ENCODE measurements at regions not wholly inside any gene's neighbourhood (a gene's known extent, or its start where the extent isn't known, plus 50 kb on each side); places are given as distances from the start of the nearest gene placed in this dataset.

DNA sequence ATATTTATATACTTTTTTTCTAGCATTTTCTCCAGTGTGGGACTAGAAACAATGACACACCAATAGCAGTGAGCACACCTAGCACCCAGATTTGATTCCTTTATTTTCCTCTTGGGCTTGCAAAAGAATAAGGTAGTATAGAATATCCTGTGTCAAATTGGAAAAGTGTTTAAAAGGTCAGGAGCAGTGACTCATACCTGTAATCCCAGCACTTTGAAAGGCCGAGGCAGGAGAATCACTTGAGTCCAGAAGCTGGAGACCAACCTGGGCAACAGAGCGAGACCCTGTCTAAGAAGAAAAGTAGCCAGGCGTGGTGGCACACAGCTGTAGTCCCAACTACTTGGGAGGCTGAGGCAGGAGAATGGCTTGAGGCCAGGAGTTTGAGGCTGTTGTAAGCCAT is 53.8 kb upstream of the SGPP1 start:
- TF ChIP-seq, protein P1, sequence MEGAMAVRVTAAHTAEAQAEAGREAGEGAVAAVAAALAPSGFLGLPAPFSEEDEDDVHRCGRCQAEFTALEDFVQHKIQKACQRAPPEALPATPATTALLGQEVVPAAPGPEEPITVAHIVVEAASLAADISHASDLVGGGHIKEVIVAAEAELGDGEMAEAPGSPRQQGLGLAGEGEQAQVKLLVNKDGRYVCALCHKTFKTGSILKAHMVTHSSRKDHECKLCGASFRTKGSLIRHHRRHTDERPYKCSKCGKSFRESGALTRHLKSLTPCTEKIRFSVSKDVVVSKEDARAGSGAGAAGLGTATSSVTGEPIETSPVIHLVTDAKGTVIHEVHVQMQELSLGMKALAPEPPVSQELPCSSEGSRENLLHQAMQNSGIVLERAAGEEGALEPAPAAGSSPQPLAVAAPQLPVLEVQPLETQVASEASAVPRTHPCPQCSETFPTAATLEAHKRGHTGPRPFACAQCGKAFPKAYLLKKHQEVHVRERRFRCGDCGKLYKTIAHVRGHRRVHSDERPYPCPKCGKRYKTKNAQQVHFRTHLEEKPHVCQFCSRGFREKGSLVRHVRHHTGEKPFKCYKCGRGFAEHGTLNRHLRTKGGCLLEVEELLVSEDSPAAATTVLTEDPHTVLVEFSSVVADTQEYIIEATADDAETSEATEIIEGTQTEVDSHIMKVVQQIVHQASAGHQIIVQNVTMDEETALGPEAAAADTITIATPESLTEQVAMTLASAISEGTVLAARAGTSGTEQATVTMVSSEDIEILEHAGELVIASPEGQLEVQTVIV (IDR thresholded peaks at IDR 0.05; ENCODE audit: borderline replicate concordance, partially characterized antibody), result no peak
- TF ChIP-seq POLR2AphosphoS5 (IDR thresholded peaks at IDR 0.05; ENCODE audit: low read length) (no peak), JUND (IDR thresholded peaks at IDR 0.05; ENCODE audit: low read depth, low read length) (no peak), POLR2AphosphoS2 (IDR thresholded peaks at IDR 0.05; ENCODE audit: low read depth, low read length) (no peak), POLR2A (IDR thresholded peaks at IDR 0.05; ENCODE audit: low read depth, low read length) (no peak)
- TF ChIP-seq, protein P2, sequence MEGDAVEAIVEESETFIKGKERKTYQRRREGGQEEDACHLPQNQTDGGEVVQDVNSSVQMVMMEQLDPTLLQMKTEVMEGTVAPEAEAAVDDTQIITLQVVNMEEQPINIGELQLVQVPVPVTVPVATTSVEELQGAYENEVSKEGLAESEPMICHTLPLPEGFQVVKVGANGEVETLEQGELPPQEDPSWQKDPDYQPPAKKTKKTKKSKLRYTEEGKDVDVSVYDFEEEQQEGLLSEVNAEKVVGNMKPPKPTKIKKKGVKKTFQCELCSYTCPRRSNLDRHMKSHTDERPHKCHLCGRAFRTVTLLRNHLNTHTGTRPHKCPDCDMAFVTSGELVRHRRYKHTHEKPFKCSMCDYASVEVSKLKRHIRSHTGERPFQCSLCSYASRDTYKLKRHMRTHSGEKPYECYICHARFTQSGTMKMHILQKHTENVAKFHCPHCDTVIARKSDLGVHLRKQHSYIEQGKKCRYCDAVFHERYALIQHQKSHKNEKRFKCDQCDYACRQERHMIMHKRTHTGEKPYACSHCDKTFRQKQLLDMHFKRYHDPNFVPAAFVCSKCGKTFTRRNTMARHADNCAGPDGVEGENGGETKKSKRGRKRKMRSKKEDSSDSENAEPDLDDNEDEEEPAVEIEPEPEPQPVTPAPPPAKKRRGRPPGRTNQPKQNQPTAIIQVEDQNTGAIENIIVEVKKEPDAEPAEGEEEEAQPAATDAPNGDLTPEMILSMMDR (IDR thresholded peaks at IDR 0.05 in 2 of 3, conservative IDR thresholded peaks at IDR 0.05 in 1 of 3; ENCODE audit: control insufficient read depth in 2 of 3, extremely low read depth in 1 of 3, insufficient read depth in 1 of 3, low read depth in 3 of 3, low read length in 3 of 3), result no peak
- TF ChIP-seq, protein P3, sequence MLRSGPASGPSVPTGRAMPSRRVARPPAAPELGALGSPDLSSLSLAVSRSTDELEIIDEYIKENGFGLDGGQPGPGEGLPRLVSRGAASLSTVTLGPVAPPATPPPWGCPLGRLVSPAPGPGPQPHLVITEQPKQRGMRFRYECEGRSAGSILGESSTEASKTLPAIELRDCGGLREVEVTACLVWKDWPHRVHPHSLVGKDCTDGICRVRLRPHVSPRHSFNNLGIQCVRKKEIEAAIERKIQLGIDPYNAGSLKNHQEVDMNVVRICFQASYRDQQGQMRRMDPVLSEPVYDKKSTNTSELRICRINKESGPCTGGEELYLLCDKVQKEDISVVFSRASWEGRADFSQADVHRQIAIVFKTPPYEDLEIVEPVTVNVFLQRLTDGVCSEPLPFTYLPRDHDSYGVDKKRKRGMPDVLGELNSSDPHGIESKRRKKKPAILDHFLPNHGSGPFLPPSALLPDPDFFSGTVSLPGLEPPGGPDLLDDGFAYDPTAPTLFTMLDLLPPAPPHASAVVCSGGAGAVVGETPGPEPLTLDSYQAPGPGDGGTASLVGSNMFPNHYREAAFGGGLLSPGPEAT (IDR thresholded peaks at IDR 0.05; ENCODE audit: low read depth), result no peak

All from GM12878 (cell line).